Testis (tissue), 2 donors: ENCODE measurements at regions not wholly inside any gene's neighbourhood (a gene's known extent, or its start where the extent isn't known, plus 50 kb on each side); places are given as distances from the start of the nearest gene placed in this dataset.

Experiments
- CTCF ChIP-seq, 3 experiments: fragments of 450-650 bp in 2 of 3; fragments of 200-600 bp in 1 of 3; sonication (generic) in 1 of 3; IDR thresholded peaks; one replicate each; pipeline ENCODE4 v1.5.1; 2016 to 2019; ENCODE audit warnings: antibody characterized with exemption in 3 of 3, mild to moderate bottlenecking in 2 of 3, moderate library complexity in 1 of 3
- POLR2A ChIP-seq: fragments of 450-650 bp; IDR thresholded peaks from one replicate; pipeline ENCODE4 v1.6.1; 2017; ENCODE audit warnings: antibody characterized with exemption, mild to moderate bottlenecking, moderate library complexity

DNA sequence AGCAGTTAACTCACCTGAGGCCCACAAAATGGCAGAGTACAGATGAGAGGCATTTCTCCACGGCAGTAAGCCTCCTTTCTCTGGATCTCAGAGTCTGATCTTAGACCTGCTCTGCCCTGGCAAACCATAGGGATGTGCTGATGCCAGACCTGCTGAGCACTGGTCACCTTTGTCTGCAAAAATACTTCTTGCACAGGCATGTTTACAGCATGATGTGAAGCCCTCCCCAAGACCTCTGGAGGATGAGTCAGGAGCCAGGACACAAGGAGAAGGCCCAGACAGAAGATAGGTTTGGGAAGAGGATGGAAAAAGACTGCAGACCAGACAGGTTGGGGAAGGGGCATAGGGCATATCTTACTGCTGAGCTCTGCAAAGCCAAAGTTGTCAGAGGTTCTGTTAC lies 426.6 kb downstream of the PMP22 start:
- no peak for TF ChIP-seq CTCF (IDR thresholded peaks at IDR 0.05)
- no peak for TF ChIP-seq POLR2A
